OCI-LY3 (cell line): ENCODE measurements at regions not wholly inside any gene's neighbourhood (a gene's known extent, or its start where the extent isn't known, plus 50 kb on each side); places are given as distances from the start of the nearest gene placed in this dataset.

Experiments
- H2AFZ ChIP-seq: fragments of 200-600, 300-600 bp; shearing (Covaris generic); 2 replicates; pipeline ENCODE4 v1.6.0; 2014; ENCODE audit warnings: antibody characterized with exemption, low read depth, low read length
- H3K27ac ChIP-seq: fragments of 200-600, 300-600 bp; sonication (generic); 2 replicates; pipeline ENCODE4 v1.5.1; 2014; ENCODE audit warnings: mild to moderate bottlenecking, low read length, moderate library complexity, mixed read lengths
- H3K27me3 ChIP-seq: fragments of 200-600, 300-600 bp; sonication (generic); 2 replicates; pipeline ENCODE4 v1.6.1; 2014; ENCODE audit warnings: low read depth, low read length, mixed read lengths
- H3K36me3 ChIP-seq: fragments of 200-600, 300-600 bp; sonication (generic); replicated peaks from 2 replicates; pipeline ENCODE3; 2014; ENCODE audit warnings: low read depth, low read length, mixed read lengths
- H3K4me1 ChIP-seq: fragments of 300-600, 200-600 bp; sonication (generic); 2 replicates; pipeline ENCODE4 v1.6.1; 2014; ENCODE audit warnings: low read length, mixed read lengths
- H3K4me2 ChIP-seq: fragments of 200-600, 300-600 bp; sonication (generic); 2 replicates; pipeline ENCODE4 v1.6.1; 2014; ENCODE audit warnings: low read length, mixed read lengths
- H3K4me3 ChIP-seq: fragments of 300-600, 200-600 bp; sonication (generic); 2 replicates; pipeline ENCODE4 v1.5.1; 2014; ENCODE audit warnings: antibody characterized with exemption, mild to moderate bottlenecking, low read length, moderate library complexity
- H3K79me2 ChIP-seq: fragments of 300-600, 200-600 bp; shearing (Covaris generic); 2 replicates; pipeline ENCODE4 v1.6.1; 2014; ENCODE audit warnings: mild to moderate bottlenecking, low read length, mixed read lengths
- H3K9ac ChIP-seq: fragments of 300-600, 200-600 bp; shearing (Covaris generic); 2 replicates; pipeline ENCODE4 v1.6.0; 2014; ENCODE audit warnings: mild to moderate bottlenecking, low read length, moderate library complexity
- H3K9me3 ChIP-seq: fragments of 200-600, 300-600 bp; shearing (Covaris generic); 2 replicates; pipeline ENCODE4 v1.6.1; 2014; ENCODE audit warnings: low read length, mixed read lengths; ENCODE audit not compliant: insufficient read depth
- H4K20me1 ChIP-seq: fragments of 200-600, 300-600 bp; sonication (generic); 2 replicates; pipeline ENCODE4 v1.6.1; 2016; ENCODE audit warnings: low read length, mixed read lengths; ENCODE audit not compliant: insufficient read depth
- CTCF ChIP-seq: fragments of 200-600, 300-600 bp; sonication (generic); IDR thresholded peaks from 2 replicates; pipeline ENCODE4 v1.5.1; 2014; ENCODE audit warnings: antibody characterized with exemption, low read length, low read depth
- EZH2phosphoT487 ChIP-seq: fragments of 200-600 bp; shearing (Covaris generic); IDR thresholded peaks from 2 replicates; pipeline ENCODE4 v1.6.1; 2018; ENCODE audit warnings: antibody characterized with exemption, mixed run types, low read depth

DNA sequence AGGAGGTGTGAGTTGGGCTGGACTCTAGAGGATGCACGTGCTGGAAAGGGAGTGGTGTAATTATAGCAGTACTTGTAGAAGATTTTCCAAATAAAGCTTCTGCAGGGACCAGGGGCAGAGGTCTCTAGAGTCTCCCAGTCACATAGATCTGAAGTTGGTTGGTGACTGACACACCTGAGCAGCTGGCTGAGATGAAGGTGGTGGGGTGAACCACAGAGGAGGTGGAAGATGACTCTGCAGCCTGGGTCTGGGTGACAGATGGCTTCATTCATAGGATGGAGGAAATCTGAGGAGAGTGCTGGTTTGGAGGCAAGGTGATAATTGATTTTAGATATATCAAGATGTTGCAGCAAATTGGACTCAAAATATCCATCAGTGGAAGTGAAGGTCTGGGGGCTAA lies 178.9 kb upstream of the IVNS1ABP start:
- Histone ChIP-seq H3K9ac (no peak overlapping the region), H3K9me3 (no peaks in the 10 kb centered on the region), H3K4me3 (no peak overlapping the region), H3K27ac (no peak overlapping the region), H3K4me1 (peaks cover 2% of the 10 kb centered on the region), H3K79me2 (no peaks in the 10 kb centered on the region), H3K4me2 (no peak overlapping the region), H4K20me1 (no peaks in the 10 kb centered on the region), H3K36me3 (no peaks in the 10 kb centered on the region), H3K27me3 (no peaks in the 10 kb centered on the region), H2AFZ (no peak overlapping the region)
- no peak for TF ChIP-seq EZH2phosphoT487
- TF ChIP-seq CTCF = no peak

DNA sequence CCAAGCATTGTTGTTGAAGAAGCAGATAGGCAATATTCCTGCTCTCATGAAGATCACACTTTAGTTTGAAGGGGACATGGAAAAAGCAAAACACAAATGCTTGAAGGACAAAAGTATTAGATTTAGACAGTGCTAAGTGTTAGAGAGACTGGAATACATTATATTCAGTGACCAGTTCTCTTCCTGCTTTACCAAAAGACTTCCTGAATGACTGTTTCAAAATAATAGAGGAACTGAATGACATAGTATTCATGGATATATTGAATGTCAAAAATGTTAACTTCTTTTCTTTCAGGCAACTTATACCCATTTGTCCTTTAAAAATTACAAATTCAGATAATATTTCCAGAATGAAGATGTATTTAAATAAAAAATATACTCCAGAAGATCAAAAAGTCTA lies 178.0 kb upstream of the IVNS1ABP start:
- Histone ChIP-seq H3K27ac (no peak overlapping the region), H3K4me1 (peaks cover 2% of the 10 kb centered on the region), H3K9ac (no peak overlapping the region), H3K79me2 (no peaks in the 10 kb centered on the region), H3K36me3 (no peaks in the 10 kb centered on the region), H3K9me3 (no peaks in the 10 kb centered on the region), H3K4me2 (no peak overlapping the region), H4K20me1 (no peaks in the 10 kb centered on the region), H2AFZ (no peak overlapping the region), H3K27me3 (no peaks in the 10 kb centered on the region), H3K4me3 (no peak overlapping the region)
- TF ChIP-seq EZH2phosphoT487 = no peak
- TF ChIP-seq CTCF = no peak

GRCh38 chr1:185492089-185492825 lies 175.2 kb upstream of the IVNS1ABP start:
- H2AFZ ChIP-seq = no peak overlapping the region
- H3K9me3 ChIP-seq = no peaks in the 10 kb centered on the region
- TF ChIP-seq EZH2phosphoT487 = no peak
- TF ChIP-seq CTCF = no peak
- no peaks in the 10 kb centered on the region for H3K79me2 ChIP-seq
- H3K4me1 ChIP-seq = peaks cover 2% of the 10 kb centered on the region
- no peak overlapping the region for H3K4me2 ChIP-seq
- H3K36me3 ChIP-seq = no peaks in the 10 kb centered on the region
- no peaks in the 10 kb centered on the region for H4K20me1 ChIP-seq
- no peak overlapping the region for H3K9ac ChIP-seq
- no peaks in the 10 kb centered on the region for H3K27me3 ChIP-seq
- H3K27ac ChIP-seq = no peak overlapping the region
- H3K4me3 ChIP-seq = no peak overlapping the region

- Histone ChIP-seq H3K4me1 (peaks cover 2% of the 10 kb centered on the region), H2AFZ (no peak overlapping the region), H4K20me1 (no peaks in the 10 kb centered on the region), H3K4me2 (no peak overlapping the region), H3K9me3 (no peaks in the 10 kb centered on the region), H3K79me2 (no peaks in the 10 kb centered on the region), H3K9ac (no peak overlapping the region), H3K4me3 (no peak overlapping the region), H3K36me3 (no peaks in the 10 kb centered on the region), H3K27ac (no peak overlapping the region), H3K27me3 (no peaks in the 10 kb centered on the region)
- TF ChIP-seq EZH2phosphoT487 = no peak
- no peak for TF ChIP-seq CTCF
Observed at GRCh38 chr1:185491604-185492003, 174.6 kb upstream of the IVNS1ABP start.
